Epidermal melanocyte (primary cell): ENCODE measurements at regions not wholly inside any gene's neighbourhood (a gene's known extent, or its start where the extent isn't known, plus 50 kb on each side); places are given as distances from the start of the nearest gene placed in this dataset.
"Not testable (repeated sequence)": the region's sequence is repeated elsewhere in the genome, so short reads cannot be mapped to it uniquely, and the experiment has no call there.

ENCODE experiments used
- DNase-seq: peaks from one replicate; pipeline ENCODE4 v3.0.0; 2011; ENCODE audit warnings: low spot score; ENCODE audit not compliant: insufficient read length

GRCh38 chr2:84055816-84056215, 403.3 kb downstream of the SUCLG1 start:
- DNase-seq, result no peak

- not testable (repeated sequence) for DNase-seq
These were observed 404.5 kb downstream of the SUCLG1 start for GRCh38 chr2:84054577-84054976.

GRCh38 chr2:84052913-84053312, 406.2 kb downstream of the SUCLG1 start:
- no peak for DNase-seq

- no peak for DNase-seq
These were observed 407.0 kb downstream of the SUCLG1 start for GRCh38 chr2:84052043-84052442.

- DNase-seq, result no peak
These were observed 410.1 kb downstream of the SUCLG1 start for GRCh38 chr2:84048964-84049363.

GRCh38 chr2:84041506-84041905, 417.6 kb downstream of the SUCLG1 start:
- DNase-seq, result no peak

GRCh38 chr2:84040281-84040680, 418.8 kb downstream of the SUCLG1 start:
- DNase-seq, result no peak

GRCh38 chr2:84038866-84039265, 420.2 kb downstream of the SUCLG1 start:
- no peak for DNase-seq

GRCh38 chr2:84033347-84033974, 425.6 kb downstream of the SUCLG1 start:
- no peak for DNase-seq

- DNase-seq, result no peak
These were observed 427.6 kb downstream of the SUCLG1 start for GRCh38 chr2:84031312-84032050.

GRCh38 chr2:84029903-84030575, 429.0 kb downstream of the SUCLG1 start:
- DNase-seq, result no peak

GRCh38 chr2:84026818-84027217, 432.3 kb downstream of the SUCLG1 start:
- no peak for DNase-seq

- DNase-seq, result peak; percentile 20
These were observed 436.2 kb downstream of the SUCLG1 start for GRCh38 chr2:84022810-84023431.

- DNase-seq, result no peak
These were observed 442.1 kb downstream of the SUCLG1 start for GRCh38 chr2:84017010-84017409.

- DNase-seq, result no peak
These were observed 442.9 kb downstream of the SUCLG1 start for GRCh38 chr2:84016183-84016582.

- no peak for DNase-seq
These were observed 461.2 kb downstream of the SUCLG1 start for GRCh38 chr2:83997889-83998288.

- no peak for DNase-seq
These were observed 464.4 kb downstream of the SUCLG1 start for GRCh38 chr2:83994633-83995179.

- DNase-seq, result no peak
These were observed 465.0 kb downstream of the SUCLG1 start for GRCh38 chr2:83993873-83994632.

GRCh38 chr2:83991992-83992391, 467.1 kb downstream of the SUCLG1 start:
- DNase-seq, result no peak

- DNase-seq, result no peak
These were observed 468.4 kb downstream of the SUCLG1 start for GRCh38 chr2:83990636-83991035.

- DNase-seq, result not testable (repeated sequence)
These were observed 482.5 kb downstream of the SUCLG1 start for GRCh38 chr2:83976628-83977027.
